VCaP (cell line): ENCODE measurements at regions not wholly inside any gene's neighbourhood (a gene's known extent, or its start where the extent isn't known, plus 50 kb on each side); places are given as distances from the start of the nearest gene placed in this dataset.

Source experiments
- H3K27ac ChIP-seq: fragments of 450-650 bp; 2 replicates; pipeline ENCODE4 v1.5.1; 2017
- TF ChIP-seq, protein P1 (sequence below): fragments of 450-650 bp; conservative IDR thresholded peaks from 2 replicates; pipeline ENCODE4 v1.5.1; 2017; ENCODE audit warnings: mild to moderate bottlenecking, moderate library complexity

DNA sequence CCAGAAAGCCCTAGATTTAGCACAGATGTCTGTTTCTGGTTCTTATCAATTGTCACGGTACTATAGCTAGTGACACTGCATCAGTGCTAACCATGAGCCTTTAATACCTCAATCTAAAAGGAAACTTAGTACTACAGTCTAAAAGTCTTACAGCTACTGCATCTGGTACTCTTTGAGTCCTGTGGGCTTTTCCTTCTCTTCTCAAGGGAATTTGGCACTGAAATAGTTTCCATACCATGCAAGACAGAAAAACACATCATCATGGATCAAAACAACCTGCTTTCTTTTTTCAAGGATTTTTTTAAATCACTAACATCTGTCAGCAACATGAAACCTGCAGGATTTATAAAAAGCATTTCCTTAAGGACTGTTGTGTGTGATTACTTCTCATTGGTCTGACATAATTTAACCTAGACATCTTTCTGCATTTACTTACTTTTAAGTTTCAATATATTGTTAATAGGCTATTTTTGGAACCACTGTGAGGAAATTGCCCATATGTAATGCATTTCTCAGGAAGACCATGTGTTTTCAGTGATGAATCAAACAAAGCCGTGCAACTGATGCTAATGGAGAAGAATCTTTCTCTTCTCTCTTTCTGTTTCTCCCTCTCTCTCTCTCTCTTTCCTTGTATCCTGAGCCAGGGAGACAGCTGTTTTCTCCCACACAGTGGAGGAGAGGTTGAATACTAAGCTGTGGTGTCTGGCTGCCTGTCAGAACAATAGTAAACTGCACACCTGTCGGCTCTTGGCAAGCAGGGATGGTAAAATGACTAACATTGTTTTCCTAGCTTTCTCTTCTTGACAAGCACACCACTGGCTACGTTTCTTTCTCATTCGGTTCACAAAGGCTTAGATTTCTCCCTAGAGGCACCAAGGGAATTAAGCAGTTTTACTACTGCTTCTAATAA is 273.4 kb downstream of the CSNK1G3 start:
- TF ChIP-seq, protein P1, sequence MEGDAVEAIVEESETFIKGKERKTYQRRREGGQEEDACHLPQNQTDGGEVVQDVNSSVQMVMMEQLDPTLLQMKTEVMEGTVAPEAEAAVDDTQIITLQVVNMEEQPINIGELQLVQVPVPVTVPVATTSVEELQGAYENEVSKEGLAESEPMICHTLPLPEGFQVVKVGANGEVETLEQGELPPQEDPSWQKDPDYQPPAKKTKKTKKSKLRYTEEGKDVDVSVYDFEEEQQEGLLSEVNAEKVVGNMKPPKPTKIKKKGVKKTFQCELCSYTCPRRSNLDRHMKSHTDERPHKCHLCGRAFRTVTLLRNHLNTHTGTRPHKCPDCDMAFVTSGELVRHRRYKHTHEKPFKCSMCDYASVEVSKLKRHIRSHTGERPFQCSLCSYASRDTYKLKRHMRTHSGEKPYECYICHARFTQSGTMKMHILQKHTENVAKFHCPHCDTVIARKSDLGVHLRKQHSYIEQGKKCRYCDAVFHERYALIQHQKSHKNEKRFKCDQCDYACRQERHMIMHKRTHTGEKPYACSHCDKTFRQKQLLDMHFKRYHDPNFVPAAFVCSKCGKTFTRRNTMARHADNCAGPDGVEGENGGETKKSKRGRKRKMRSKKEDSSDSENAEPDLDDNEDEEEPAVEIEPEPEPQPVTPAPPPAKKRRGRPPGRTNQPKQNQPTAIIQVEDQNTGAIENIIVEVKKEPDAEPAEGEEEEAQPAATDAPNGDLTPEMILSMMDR = no peak
- no peak overlapping the region for H3K27ac ChIP-seq

DNA sequence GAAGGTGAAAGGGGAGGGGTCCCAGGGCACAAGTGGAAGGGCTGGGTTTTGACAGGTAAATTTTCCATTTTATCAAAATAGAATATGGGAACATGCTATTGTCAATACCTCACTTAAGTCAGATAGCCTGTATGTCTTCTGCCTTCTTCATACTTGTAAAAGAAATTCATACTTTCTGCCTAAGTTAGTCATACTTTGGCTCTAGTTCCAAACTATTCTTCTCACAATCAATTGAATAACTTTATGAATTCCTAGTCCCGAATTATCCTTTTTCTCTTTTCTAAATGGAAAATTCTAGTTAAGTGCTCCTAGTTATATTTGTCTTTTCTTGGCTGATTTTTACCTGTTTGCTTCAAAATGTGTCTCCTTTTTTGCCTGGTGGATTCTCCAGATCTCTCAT is 271.4 kb downstream of the CSNK1G3 start:
- TF ChIP-seq, protein P1 = no peak
- H3K27ac ChIP-seq = no peak overlapping the region

DNA sequence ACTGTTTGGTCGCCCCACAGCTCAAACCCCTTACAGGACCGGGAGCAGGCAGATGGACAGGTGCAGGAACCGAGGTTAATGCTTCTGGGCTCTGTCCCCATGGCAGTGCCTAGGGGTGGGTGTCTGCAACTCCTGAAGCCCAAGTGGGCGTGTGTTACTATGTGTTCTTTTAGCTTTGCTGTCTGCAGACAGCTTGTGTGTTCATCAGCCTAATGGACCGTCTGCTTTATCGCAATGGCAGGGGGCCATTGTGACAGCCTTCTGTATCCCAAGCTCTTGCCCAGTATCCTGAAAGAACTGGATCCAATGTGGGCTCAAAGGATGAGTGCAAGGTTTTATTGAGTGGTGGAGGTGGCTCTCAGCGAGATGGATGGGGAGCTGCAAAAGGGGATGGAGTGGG is 266.7 kb downstream of the CSNK1G3 start:
- TF ChIP-seq, protein P1 = no peak

DNA sequence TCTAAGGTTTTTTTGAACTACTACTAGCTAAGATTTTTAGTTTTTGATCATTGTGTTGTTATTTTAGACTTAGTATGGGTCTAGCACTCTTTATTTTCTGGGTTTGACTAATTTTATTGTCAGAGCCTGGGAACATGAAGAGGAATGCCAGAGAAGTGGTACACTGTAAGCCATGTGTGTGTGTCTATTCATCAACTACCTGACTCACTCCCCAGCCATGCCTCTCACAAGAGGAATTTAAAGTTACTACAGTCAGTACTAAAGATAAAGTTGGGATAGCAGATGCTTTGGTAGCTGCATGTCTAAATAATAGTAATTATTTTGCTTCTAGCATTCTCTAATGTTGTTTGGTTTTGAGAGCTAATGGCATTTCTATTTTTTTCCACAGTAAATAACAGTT is 264.8 kb downstream of the CSNK1G3 start:
- TF ChIP-seq, protein P1 = no peak

More for the DNA sequence above, 266.7 kb downstream of the CSNK1G3 start:
- no peak overlapping the region for H3K27ac ChIP-seq

DNA sequence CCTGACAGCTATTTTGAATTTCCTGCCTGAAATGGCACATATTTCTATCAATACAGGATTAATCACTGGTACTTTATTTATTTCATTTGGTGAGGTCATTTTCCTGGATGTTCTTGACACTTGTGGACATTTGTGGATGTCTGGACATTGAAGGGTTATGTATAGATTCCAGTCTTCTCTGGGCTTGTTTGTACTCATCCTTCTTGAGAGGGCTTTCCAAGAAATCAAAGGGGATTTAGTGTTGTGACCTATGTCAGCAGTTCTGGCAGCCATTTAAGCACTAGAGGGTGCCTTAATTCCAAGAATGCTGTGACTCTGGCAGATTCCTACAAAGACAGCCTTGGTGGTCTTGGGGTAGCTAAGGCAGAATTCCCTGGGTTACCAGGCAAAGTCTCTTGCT is 259.7 kb downstream of the CSNK1G3 start:
- no peak overlapping the region for H3K27ac ChIP-seq
- TF ChIP-seq, protein P1 = no peak

More for the DNA sequence above, 264.8 kb downstream of the CSNK1G3 start:
- no peak overlapping the region for H3K27ac ChIP-seq

DNA sequence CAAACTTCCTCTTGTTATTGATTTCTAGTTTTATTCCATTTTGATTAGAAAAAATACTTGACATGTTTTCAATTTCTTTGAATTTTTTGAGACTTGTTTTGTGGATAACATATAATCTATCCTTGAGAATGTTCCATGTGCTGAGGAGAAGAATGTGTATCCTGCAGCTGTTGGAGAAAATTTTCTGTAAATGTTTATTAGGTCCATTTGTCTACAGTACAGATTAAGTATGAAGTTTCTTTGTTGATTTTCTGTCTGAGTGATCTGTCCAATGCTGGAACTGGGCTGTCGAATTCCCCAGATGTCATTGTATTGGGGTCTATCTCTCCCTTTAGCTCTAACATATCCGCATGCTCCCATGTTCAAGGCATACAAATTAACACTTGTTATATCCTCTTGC is 251.2 kb downstream of the CSNK1G3 start:
- TF ChIP-seq, protein P1 = no peak
- H3K27ac ChIP-seq = no peak overlapping the region

DNA sequence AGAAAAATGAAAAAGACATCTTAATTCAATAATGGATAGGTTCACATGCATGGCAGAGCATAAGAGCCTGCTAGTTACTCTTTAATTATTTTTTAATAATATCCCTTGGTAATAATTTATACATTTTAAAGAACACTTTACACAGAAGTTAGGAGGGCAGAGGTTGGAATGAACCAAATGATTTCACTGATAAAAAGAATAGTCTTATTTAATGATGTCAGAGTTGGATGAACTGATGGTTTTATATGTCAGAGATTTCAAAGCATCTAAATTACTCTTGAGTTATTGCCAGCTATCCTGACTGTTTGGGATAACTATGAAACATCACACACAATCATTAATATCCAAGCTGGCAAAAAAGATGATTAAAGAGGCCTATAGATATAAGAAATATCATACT is 244.8 kb downstream of the CSNK1G3 start:
- TF ChIP-seq, protein P1 = no peak
- H3K27ac ChIP-seq = peak overlapping the region; percentile 49
